Fibroblast of mammary gland (primary cell): ENCODE measurements at regions not wholly inside any gene's neighbourhood (a gene's known extent, or its start where the extent isn't known, plus 50 kb on each side); places are given as distances from the start of the nearest gene placed in this dataset.

Source experiments
- DNase-seq: peaks from one replicate; pipeline ENCODE4 v3.0.0-alpha.2; 2010; ENCODE audit warnings: low read depth
- H3K4me3 ChIP-seq: 2 replicates; pipeline ENCODE4 v1.5.1; 2011; ENCODE audit warnings: low read depth, mild to moderate bottlenecking, low read length, moderate library complexity; ENCODE audit not compliant: control insufficient read depth
- TF ChIP-seq, protein P1 (sequence below): conservative IDR thresholded peaks from 2 replicates; pipeline ENCODE4 v1.5.1; 2011; ENCODE audit warnings: low read depth, low read length, inconsistent platforms; ENCODE audit not compliant: control insufficient read depth, insufficient read depth

DNA sequence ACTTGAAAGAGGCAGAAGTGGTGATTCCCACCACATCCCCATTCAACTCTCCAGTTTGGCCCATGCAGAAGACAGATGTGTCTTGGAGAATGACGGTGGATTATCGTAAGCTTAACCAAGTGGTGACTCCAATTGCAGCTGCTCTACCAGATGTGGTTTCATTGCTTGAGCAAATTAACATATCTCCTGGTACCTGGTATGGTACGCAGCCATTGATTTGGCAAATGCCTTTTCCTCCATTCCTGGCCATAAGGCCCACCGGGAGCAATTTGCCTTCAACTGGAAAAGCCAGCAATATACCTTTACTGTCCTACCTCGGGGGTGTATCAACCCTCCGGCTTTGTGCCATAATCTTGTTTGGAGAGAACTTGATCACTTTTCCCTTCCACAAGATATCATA lies 411.5 kb upstream of the SMIM21 start:
- TF ChIP-seq, protein P1, sequence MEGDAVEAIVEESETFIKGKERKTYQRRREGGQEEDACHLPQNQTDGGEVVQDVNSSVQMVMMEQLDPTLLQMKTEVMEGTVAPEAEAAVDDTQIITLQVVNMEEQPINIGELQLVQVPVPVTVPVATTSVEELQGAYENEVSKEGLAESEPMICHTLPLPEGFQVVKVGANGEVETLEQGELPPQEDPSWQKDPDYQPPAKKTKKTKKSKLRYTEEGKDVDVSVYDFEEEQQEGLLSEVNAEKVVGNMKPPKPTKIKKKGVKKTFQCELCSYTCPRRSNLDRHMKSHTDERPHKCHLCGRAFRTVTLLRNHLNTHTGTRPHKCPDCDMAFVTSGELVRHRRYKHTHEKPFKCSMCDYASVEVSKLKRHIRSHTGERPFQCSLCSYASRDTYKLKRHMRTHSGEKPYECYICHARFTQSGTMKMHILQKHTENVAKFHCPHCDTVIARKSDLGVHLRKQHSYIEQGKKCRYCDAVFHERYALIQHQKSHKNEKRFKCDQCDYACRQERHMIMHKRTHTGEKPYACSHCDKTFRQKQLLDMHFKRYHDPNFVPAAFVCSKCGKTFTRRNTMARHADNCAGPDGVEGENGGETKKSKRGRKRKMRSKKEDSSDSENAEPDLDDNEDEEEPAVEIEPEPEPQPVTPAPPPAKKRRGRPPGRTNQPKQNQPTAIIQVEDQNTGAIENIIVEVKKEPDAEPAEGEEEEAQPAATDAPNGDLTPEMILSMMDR: no peak
- no peak overlapping the region for H3K4me3 ChIP-seq

DNA sequence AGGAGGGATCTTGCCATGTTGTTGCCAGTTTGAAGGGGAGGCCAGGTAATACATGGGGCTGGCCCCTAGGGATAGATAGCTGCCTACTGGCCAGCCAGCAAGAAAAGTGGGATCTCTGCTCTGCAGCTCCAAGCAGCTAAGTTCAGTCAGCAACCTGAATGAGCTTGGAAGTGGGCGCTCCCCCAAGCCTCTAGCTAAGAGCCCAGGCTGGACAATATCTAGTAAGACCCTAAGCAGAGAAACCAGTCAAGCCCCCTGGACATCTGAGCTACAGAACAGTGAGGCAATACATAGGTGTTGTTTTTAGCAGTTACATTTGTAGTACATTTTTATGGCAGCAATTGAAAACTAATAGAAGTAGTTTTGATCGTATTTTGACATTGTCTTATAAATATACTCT lies 409.8 kb upstream of the SMIM21 start:
- TF ChIP-seq, protein P1: no peak
- DNase-seq: no peak
- H3K4me3 ChIP-seq: no peak overlapping the region

More for the DNA sequence above, 411.5 kb upstream of the SMIM21 start:
- DNase-seq: no peak

DNA sequence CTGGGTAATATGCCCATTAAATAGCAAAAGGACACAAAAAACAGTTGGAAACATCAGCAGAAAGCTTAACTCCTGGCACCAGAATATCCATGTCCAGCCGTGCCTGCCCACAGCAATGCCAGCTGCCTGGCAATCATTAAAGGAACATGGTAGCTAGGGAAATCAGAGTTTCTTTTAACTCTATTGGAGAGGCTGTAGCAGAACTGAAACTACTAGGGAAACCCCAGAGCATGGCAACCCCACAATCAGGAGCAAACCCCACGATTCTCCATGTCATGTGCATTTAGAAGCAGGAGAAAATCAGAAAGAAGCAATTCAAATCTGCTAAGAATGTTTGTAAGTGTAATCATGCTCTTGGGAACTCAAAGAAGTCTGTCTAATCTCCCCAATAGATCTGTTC lies 409.0 kb upstream of the SMIM21 start:
- H3K4me3 ChIP-seq: no peak overlapping the region
- TF ChIP-seq, protein P1: no peak
- DNase-seq: no peak

DNA sequence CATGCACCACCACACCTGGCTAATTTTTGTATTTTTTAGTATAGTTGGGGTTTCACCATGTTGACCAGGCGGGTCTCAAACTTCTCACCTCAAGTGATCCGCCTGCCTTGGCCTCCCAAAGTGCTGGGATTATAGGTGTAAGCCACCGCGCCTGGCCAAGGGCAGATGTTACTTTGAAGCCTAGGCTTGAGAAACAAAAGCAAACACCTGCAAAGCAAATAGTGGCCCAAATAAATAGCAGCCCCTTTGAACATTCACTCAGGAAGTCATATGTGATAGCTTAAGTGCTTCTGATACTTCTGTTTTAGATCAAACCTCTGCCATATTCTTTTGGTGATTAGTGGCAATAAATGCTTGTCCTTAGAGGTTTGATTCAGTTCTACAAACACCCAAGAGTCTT lies 404.5 kb upstream of the SMIM21 start:
- no peak for DNase-seq
- TF ChIP-seq, protein P1: no peak
- no peak overlapping the region for H3K4me3 ChIP-seq

DNA sequence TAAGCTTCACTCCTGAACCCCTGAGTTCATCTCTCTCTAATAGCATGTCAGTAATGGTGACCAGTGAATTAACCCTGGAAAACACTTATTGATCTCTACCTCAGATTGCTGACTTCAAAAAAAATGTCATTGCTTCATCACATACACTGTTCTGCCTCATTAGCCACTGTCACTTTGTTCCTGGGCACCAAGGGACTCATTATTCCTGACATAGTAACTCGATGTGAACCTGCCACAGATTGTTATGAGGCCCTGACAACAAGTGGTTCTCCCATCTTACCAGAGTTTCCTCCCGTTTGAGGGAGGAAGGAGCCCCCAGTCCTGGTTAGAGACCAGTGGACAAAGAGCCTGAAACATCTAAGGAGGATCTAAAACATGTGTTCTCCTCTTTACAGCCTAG lies 403.3 kb upstream of the SMIM21 start:
- DNase-seq: no peak
- no peak overlapping the region for H3K4me3 ChIP-seq

DNA sequence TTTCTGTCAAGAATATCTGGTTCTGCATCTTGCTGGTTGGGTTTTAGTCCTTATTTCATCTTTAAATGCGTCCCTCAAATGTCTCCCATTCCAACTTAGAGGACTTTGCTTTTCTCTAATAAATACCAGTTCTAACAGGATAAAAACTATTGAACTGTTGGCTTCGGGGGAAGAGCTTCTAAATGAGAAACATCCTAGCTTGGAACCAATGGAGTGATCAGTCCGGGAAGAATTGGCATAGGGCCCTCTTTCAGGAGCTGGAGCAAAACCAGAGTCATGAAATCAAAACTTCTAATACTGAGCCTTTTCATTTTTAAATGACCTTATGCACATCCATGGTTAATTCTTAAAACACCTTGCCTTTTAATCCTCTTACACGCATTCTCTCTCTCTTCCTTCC lies 401.6 kb upstream of the SMIM21 start:
- TF ChIP-seq, protein P1: no peak
- H3K4me3 ChIP-seq: no peak overlapping the region
- DNase-seq: no peak

More for the DNA sequence above, 403.3 kb upstream of the SMIM21 start:
- TF ChIP-seq, protein P1: no peak

DNA sequence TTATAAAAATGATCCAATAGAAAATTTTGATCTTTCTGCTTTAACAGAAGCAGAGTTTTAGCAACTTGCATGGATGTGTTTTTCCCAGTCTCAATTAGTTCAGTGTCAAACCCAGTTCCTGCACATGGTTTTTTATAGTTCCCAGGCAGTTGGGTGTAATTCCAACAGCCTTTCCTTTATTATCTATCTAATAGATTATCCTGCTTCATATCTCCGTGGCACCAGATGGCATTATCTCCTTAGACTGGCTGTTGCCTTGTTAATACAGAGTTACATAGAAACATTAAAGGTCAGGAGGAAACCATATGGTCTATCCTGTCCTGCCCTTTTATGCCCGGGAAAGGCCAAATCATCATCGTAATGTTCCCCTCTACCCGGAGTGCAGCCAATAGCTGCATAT lies 400.9 kb upstream of the SMIM21 start:
- no peak for DNase-seq
- no peak overlapping the region for H3K4me3 ChIP-seq
- TF ChIP-seq, protein P1: no peak
